ENCODE measurements at regions not wholly inside any gene's neighbourhood (a gene's known extent, or its start where the extent isn't known, plus 50 kb on each side); places are given as distances from the start of the nearest gene placed in this dataset.
"Not testable (repeated sequence)": the region's sequence is repeated elsewhere in the genome, so short reads cannot be mapped to it uniquely, and the experiment has no call there.

DNA sequence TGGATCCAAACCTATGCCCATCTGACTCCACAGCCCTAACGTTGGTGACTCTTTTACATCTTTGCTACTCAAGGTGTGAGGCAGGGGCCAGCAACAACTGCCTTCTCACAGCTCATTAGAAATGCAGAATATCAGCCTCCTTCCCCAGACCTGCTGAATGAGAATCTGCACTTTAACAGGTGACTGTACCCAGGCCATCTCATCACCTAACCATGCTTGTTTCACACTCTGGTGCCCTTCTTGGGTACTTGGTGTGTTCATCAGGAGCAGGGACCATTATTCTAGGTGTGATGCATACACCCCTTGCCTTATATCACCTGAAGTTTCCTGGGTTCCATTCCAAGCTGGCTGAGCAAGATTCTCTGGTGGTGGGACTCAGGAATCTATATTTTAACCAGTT is 196.3 kb upstream of the LMCD1 start:
- no peak for DNase-seq (ENCODE audit: low spot score)

- no peak for DNase-seq (ENCODE audit: low spot score)
These were observed 194.0 kb upstream of the LMCD1 start for GRCh38 chr3:8307545-8308110.

DNA sequence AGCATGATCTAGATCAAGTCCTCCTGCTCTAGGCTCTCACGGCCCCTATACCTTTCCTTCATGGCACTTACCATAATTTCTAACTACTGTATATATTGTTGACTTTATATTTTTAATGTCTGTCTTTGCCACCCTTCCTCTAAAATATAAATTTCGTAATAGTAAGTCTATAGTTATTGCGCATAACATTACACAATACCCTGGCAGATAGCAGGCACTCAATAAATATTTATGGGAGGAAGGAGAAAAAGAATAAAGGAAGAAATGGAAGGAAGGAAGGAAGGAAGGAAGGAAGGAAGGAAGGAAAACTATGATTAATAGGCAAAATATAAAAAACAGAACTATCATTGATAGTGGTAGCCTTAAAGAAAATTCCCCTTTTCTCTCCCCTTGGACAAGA is 190.3 kb upstream of the LMCD1 start:
- no peak for DNase-seq (ENCODE audit: low spot score)

DNA sequence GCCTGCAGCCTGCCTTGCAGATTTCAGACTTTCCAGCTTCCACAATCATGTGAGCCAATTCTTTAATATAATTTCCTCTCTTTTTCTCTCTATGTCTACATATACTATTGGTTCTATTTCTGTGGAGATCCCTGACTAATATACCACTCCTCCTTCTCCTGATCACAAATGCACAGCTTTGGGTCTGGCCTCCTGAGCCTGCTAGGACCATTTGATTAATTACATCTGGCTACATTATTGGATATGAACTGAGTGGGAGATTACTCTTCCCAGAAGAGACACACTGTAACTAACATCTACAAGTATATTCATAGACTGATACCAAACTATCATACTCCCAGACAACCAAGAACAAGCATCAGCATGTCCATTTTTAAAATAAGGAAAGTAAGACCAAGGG is 188.9 kb upstream of the LMCD1 start:
- DNase-seq (ENCODE audit: low spot score), result no peak

- DNase-seq (ENCODE audit: low spot score), result no peak
These were observed 187.9 kb upstream of the LMCD1 start for GRCh38 chr3:8313560-8314267.

DNA sequence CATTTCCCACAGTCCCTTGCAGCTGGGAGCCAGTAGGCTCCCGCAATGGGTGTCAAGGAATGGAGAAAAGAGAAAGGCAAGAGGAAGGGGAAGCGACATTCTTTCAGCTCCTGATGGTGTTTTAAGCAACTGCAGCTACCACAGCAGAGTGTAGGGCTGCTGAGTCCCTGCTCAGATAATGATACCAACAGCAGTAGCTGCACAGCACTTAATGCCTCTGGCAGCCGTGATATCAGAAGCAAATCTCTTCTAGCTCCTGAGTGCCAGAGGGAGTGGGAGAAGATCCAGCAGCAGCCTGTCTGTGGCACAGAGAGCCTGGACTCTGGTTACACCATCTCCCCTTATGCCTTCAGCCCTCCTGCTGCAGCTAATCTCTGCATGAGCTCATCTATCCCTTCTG is 186.1 kb upstream of the LMCD1 start:
- not testable (repeated sequence) for DNase-seq (ENCODE audit: low spot score)

GRCh38 chr3:8317661-8318649 is 183.7 kb upstream of the LMCD1 start:
- DNase-seq (ENCODE audit: low spot score), result no peak

- no peak for DNase-seq (ENCODE audit: low spot score)
These were observed 181.5 kb upstream of the LMCD1 start for GRCh38 chr3:8319935-8320634.

DNA sequence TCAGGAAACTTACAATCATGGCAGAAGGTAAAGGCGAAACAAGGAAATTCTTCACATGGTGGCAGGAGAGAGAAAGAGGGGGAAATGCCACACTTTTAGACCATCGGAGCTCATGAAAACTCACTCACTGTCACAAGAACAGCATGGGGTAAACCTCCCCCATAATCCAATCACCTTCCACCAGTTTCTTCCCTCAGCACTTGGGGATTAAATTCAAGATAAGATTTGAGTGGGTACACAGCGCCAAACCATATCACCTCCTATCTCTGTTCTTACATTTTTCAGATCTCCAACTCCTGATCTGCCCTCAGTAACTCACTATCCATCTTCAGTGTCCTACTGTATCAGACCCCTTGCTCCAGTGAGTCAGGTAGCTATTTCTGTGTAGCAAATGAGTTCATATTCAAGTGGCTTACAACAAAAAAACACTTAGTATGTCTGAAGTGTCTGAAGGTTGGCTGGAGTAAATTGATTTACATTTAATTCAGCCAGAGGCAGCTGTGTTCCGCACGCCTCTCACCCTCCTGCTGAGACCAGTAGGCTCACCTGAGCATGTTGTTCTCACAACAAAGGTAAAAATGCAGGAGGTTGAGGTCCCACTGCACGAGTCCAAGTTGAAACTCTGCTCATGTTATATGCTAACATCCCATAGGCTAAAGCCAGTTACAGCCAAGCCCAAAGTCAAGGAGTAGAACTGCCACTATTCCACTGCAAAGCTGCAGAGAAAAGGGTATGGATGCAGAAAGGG is 180.7 kb upstream of the LMCD1 start:
- no peak for DNase-seq (ENCODE audit: low spot score)

GRCh38 chr3:8324747-8325146 is 176.9 kb upstream of the LMCD1 start:
- DNase-seq (ENCODE audit: low spot score), result peak; percentile 47

DNA sequence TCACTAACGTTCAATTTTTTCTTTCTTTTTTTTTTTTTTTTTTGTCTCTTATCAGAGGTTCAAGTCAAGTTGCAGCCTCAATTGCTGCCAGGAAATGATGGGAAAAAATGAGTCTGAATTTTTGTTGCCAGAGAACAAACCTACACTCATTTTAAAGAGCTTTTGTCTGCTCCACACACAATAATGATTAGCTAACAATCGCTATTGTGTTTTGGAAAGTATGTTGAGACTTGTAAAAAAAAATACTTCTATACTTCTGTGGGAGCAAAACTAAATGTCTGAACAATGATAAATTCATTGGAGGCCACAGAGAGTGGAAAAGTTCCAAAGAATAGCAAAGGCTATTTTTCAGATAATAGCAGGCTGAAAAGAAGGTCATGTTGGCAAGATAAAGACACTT is 176.3 kb upstream of the LMCD1 start:
- no peak for DNase-seq (ENCODE audit: low spot score)

DNA sequence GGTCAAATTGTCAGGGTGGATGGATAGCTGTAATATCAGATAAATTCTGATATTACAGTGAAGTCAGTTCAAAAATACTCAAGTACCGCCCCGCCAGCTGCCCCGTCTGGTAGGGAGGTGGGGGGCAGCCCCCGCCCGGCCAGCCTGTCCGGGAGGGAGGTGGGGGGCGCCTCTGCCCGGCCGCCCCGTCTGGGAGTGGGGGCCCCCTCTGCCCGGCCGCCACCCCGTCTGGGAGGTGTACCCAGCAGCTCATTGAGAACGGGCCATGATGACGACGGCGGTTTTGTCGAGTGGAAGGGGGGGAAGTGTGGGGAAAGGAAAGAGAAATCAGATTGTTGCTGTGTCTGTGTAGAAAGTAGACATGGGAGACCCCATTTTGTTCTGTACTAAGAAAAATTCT is 175.8 kb upstream of the LMCD1 start:
- not testable (repeated sequence) for DNase-seq (ENCODE audit: low spot score)

GRCh38 chr3:8327739-8328138 is 173.9 kb upstream of the LMCD1 start:
- no peak for DNase-seq (ENCODE audit: low spot score)

DNA sequence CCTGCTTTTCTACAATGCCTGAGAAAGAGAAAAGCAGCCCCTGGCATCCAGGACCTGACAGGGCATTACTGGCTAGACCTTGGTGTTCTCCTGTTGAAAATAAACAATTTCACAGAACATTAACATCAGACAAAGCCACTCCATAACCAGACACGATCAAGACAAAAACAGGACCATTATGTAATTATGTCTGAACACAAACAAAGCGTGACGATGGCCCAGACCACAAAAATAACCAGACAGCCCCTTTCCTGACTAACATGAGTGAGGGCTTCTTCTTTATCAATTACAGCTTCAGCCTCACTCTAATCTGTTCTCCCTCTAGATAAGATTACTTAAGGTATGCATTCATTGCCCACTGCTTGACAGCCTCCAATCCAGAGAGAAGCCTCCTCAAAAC is 172.7 kb upstream of the LMCD1 start:
- no peak for DNase-seq (ENCODE audit: low spot score)

DNA sequence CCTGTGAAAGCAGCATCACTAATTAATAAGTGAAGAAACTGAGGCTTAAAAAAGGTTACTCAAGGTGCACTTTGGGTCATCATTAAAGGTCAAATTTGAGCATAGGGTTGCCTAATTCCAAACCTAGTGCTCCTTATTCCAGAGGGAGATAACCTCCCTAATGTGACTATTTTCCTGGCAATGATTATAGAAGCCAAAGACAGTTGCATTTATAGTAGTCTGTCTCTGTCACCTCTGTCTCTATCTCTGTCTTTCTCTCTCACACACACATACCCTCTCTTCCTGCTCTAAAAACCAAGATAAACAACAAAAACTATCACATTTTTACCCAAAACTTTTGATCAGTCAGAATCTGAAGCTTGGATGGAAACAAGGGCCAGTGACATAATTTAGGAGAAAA is 172.0 kb upstream of the LMCD1 start:
- no peak for DNase-seq (ENCODE audit: low spot score)

GRCh38 chr3:8336456-8336855 is 165.2 kb upstream of the LMCD1 start:
- peak; percentile 20 for DNase-seq (ENCODE audit: low spot score)

DNA sequence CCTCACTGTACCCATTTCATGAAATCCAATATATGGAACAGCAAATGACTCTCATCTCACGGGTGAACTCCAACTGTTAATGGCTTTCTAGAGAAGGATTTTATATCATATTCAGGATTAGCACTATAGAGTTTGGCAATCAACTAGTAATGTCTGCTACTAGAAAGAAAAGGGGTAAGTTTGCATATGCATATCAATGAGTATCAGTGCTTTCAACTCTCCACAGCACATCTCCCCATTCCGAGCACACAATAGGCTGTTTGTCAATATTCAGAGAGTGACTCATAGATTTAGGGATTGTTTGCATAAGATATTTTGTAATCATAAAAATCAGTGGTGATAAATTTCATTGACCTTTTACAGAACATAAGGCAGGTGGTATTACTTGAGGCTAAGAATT is 163.2 kb upstream of the LMCD1 start:
- DNase-seq (ENCODE audit: low spot score), result no peak

GRCh38 chr3:8341821-8342247 is 159.8 kb upstream of the LMCD1 start:
- DNase-seq (ENCODE audit: low spot score), result no peak

DNA sequence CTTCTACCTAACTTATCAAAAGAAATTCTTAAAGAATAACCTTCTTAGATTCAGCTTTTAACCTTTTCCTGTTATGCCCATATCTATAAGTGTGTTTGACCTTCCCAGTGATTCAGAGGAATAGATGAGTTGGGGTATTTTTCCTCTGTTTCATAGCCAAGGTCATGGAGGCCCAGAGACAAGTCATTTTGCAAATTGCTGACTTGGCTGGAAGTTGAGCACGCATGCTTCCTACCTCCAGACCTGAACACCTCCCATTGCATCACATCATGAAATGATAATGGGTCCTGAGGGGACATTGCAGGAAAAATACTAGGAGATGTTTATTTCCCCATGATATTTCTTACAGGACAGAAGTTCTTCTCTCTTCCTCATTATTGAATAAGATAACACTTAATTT is 158.6 kb upstream of the LMCD1 start:
- no peak for DNase-seq (ENCODE audit: low spot score)

- DNase-seq (ENCODE audit: low spot score), result no peak
These were observed 156.2 kb upstream of the LMCD1 start for GRCh38 chr3:8345398-8345797.

DNA sequence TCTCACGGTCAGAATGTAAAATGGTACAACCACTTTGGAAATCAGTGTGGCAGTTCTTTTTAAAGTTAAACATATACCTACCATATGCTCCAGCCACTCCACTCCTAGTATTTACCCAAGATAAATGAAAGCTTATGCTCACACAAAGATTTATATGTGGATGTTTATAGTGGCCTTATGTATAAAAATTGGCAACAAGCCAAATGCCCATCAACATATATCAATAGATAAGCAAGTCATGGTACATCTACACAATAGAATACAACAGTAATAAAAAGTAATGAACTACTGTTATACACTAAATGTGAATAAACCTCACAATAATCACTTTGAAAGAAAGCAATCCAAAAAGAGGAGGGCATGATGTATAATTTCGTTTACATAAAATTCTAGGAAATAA is 153.5 kb upstream of the LMCD1 start:
- DNase-seq (ENCODE audit: low spot score), result no peak

All from HT-29 (cell line).